Neural crest cell (in vitro differentiated cells): ENCODE measurements at regions not wholly inside any gene's neighbourhood (a gene's known extent, or its start where the extent isn't known, plus 50 kb on each side); places are given as distances from the start of the nearest gene placed in this dataset.

Source experiments
- DNase-seq: peaks from one replicate; pipeline ENCODE4 v3.0.0; 2021; ENCODE audit warnings: low read depth, mixed read lengths, low spot score
- H3K27ac Mint-ChIP-seq: one replicate; pipeline ENCODE4 v1.8.0; 2021; ENCODE audit warnings: mild to moderate bottlenecking, mixed read lengths; ENCODE audit not compliant: unreplicated experiment
- H3K27me3 Mint-ChIP-seq: 2 replicates; pipeline ENCODE4 v1.8.0; 2021; ENCODE audit warnings: low read depth, mild to moderate bottlenecking, mixed read lengths
- H3K36me3 Mint-ChIP-seq: 2 replicates; pipeline ENCODE4 v1.8.0; 2021; ENCODE audit warnings: low read depth, mild to moderate bottlenecking, mixed read lengths
- H3K4me1 Mint-ChIP-seq: 2 replicates; pipeline ENCODE4 v1.8.0; 2021; ENCODE audit warnings: mixed read lengths
- H3K4me3 Mint-ChIP-seq: one replicate; pipeline ENCODE4 v1.8.0; 2021; ENCODE audit warnings: mild to moderate bottlenecking, mixed read lengths
- H3K9me3 Mint-ChIP-seq: 2 replicates; pipeline ENCODE4 v1.8.0; 2021; ENCODE audit warnings: mixed read lengths
- CTCF ChIP-seq: fragments of 200-600 bp; sonication (generic); conservative IDR thresholded peaks from 2 replicates; pipeline ENCODE4 v1.5.0; 2021; ENCODE audit warnings: antibody characterized with exemption, mild to moderate bottlenecking

GRCh38 chr15:62798536-62798935 is 244.0 kb upstream of the TPM1 start:
- Mint-ChIP-seq H3K27me3 (no peaks in the 10 kb centered on the region), H3K4me3 (no peak overlapping the region), H3K9me3 (no peaks in the 10 kb centered on the region), H3K36me3 (no peaks in the 10 kb centered on the region), H3K4me1 (peaks cover 15% of the 10 kb centered on the region), H3K27ac (no peak overlapping the region)
- TF ChIP-seq CTCF, result no peak
- DNase-seq, result no peak

GRCh38 chr15:62799037-62799436 is 243.5 kb upstream of the TPM1 start:
- Mint-ChIP-seq H3K27me3 (no peaks in the 10 kb centered on the region), H3K36me3 (no peaks in the 10 kb centered on the region), H3K9me3 (no peaks in the 10 kb centered on the region), H3K27ac (no peak overlapping the region), H3K4me3 (no peak overlapping the region), H3K4me1 (peaks cover 13% of the 10 kb centered on the region)
- no peak for TF ChIP-seq CTCF
- DNase-seq, result no peak

- H3K4me1 Mint-ChIP-seq, result peaks cover 13% of the 10 kb centered on the region
- no peaks in the 10 kb centered on the region for H3K9me3 Mint-ChIP-seq
- no peaks in the 10 kb centered on the region for H3K36me3 Mint-ChIP-seq
- TF ChIP-seq CTCF, result no peak
- H3K4me3 Mint-ChIP-seq, result no peak overlapping the region
- no peak for DNase-seq
- H3K27ac Mint-ChIP-seq, result no peak overlapping the region
- no peaks in the 10 kb centered on the region for H3K27me3 Mint-ChIP-seq
Measured at GRCh38 chr15:62799919-62800318, 242.6 kb upstream of the TPM1 start.

- no peaks in the 10 kb centered on the region for H3K36me3 Mint-ChIP-seq
- H3K4me3 Mint-ChIP-seq, result no peak overlapping the region
- TF ChIP-seq CTCF, result no peak
- H3K27me3 Mint-ChIP-seq, result no peaks in the 10 kb centered on the region
- peaks cover 23% of the 10 kb centered on the region for H3K4me1 Mint-ChIP-seq
- no peak for DNase-seq
- no peaks in the 10 kb centered on the region for H3K9me3 Mint-ChIP-seq
- no peak overlapping the region for H3K27ac Mint-ChIP-seq
Measured at GRCh38 chr15:62802612-62803011, 239.9 kb upstream of the TPM1 start.

- H3K36me3 Mint-ChIP-seq, result no peaks in the 10 kb centered on the region
- H3K27ac Mint-ChIP-seq, result no peak overlapping the region
- H3K4me1 Mint-ChIP-seq, result peaks cover 33% of the 10 kb centered on the region
- no peak for TF ChIP-seq CTCF
- DNase-seq, result no peak
- H3K27me3 Mint-ChIP-seq, result no peaks in the 10 kb centered on the region
- no peaks in the 10 kb centered on the region for H3K9me3 Mint-ChIP-seq
- H3K4me3 Mint-ChIP-seq, result no peak overlapping the region
Measured at GRCh38 chr15:62803856-62804400, 238.6 kb upstream of the TPM1 start.

- no peaks in the 10 kb centered on the region for H3K9me3 Mint-ChIP-seq
- H3K4me1 Mint-ChIP-seq, result peaks cover 45% of the 10 kb centered on the region
- no peak overlapping the region for H3K27ac Mint-ChIP-seq
- no peaks in the 10 kb centered on the region for H3K27me3 Mint-ChIP-seq
- no peak for TF ChIP-seq CTCF
- no peak for DNase-seq
- H3K4me3 Mint-ChIP-seq, result no peak overlapping the region
- H3K36me3 Mint-ChIP-seq, result no peaks in the 10 kb centered on the region
Measured at GRCh38 chr15:62805502-62805901, 237.0 kb upstream of the TPM1 start.
